Hypothalamus (tissue), 51 donors: ENCODE measurements at regions not wholly inside any gene's neighbourhood (a gene's known extent, or its start where the extent isn't known, plus 50 kb on each side); places are given as distances from the start of the nearest gene placed in this dataset.

ENCODE experiments used
- DNase-seq, 51 donors: peaks; one replicate each; lab custom pipeline; 2025; lab: John Stamatoyannopoulos, UW

DNA sequence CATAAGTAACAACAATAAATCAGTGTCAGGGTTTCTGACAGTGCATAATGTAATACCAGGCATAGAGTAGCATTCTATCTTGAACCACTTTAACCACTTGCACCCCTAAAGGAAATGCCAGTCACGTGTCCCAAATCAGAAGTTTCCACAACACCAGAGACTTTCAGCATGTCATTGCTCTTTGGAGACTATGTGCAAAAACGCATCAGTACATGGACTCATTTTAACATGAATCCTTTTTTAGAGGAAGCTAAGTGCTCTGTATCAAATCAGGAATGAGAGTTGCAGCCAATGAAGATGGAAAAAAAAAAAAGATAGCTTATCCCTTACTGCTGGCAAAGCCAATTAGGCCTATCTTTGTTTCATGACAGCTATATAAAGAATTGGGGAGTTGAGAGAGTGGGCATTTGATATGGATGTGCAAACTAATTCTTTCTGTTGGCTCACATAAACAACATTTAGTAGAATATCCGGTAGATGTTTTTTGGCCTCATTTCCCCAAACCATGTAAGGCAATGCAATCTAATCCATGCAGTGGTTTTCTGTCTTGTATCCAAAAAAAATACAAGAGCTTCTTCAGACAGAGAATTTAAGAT lies 353.1 kb downstream of the IRS1 start:
- no peak for DNase-seq

DNA sequence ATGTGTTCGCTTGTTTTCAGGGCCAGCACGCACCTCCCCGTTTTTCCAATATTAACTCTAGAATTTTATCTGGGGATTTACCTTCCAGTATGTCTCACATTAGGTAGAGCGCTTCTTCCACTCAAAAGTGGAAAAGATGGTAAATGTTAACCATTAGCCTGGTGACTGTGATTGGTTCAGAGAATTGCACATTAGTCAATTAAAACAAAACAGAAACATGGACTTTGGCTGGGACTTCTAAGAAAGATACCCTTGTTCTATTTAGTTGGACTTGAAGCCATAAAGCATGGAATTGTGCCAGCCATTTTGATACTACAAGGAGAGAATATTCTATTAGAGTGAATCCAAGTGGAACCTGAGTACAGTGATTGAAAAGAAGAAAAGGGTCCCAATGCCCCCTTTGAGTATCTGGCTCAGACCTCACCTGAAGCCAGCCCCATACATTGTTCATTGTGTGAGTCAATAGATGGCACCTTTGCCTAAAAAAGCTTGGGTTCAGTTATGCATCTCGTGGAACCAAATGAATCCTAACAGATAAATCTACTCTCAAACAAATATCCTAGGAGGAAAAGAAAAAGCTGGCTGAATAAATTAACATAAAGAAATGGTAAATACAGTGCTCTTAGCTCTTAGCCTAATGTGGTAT lies 354.3 kb downstream of the IRS1 start:
- no peak for DNase-seq

- no peak for DNase-seq
Observed at GRCh38 chr2:226443112-226443511, 356.5 kb downstream of the IRS1 start.

DNA sequence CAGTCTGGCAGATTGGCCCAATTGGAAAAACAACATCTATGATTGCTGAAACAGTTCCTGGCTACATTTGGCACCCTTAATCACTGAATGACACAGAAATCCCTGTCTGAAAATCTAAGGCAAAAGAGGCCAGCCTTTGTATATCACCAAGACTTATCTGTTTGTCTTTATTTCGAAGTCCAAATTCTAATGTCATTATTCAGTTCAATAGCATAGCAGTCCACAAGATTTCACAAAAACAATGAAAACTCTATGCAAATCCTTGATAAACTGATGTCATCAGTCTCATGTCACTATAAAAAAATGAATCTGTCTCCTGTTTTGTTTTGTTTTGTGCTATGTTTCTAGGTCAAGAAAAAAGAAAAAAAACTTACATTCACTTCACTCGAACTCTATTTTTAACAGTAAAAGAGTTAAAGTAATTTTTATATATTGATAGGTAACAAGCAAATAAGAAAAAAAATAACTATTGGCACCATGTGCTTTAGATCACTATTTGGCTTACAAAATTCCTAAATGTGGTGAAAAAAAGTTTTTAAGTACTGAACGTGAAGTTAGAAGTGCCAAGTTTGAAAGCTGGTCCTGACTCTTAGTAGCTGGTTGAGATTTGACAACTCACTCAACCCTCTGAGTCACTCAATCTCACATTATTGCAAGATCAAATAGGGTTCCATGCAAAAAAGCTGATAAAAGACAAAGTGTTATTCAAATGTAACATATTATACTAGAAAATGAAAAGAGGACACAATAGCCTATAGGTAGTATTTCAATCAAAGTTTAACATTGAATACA lies 359.3 kb downstream of the IRS1 start:
- DNase-seq: no peak

GRCh38 chr2:226439337-226439736 lies 360.3 kb downstream of the IRS1 start:
- no peak for DNase-seq

- DNase-seq: no peak
Observed at GRCh38 chr2:226435146-226435545, 364.5 kb downstream of the IRS1 start.

GRCh38 chr2:226434702-226435101 lies 364.9 kb downstream of the IRS1 start:
- DNase-seq: no peak

GRCh38 chr2:226431288-226431948 lies 368.2 kb downstream of the IRS1 start:
- no peak for DNase-seq

DNA sequence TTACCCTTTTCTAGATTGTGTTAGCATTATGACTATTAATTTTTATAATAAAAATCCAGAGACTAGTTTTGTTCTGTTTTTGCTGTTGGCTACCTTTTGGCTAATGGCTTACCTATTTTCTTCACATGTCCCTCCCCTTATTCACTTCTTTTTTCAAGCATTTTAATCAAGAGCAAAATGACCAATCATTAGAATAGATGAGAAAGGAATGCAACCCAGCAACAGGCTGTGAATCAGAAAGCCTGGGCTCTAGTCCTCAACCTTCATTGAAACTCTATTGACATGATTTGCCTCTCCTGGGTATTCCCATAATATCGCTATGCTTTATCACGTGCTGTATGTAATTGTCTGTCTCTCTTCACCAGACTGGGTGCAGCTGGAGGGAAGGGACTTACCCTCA lies 370.1 kb downstream of the IRS1 start:
- no peak for DNase-seq

DNA sequence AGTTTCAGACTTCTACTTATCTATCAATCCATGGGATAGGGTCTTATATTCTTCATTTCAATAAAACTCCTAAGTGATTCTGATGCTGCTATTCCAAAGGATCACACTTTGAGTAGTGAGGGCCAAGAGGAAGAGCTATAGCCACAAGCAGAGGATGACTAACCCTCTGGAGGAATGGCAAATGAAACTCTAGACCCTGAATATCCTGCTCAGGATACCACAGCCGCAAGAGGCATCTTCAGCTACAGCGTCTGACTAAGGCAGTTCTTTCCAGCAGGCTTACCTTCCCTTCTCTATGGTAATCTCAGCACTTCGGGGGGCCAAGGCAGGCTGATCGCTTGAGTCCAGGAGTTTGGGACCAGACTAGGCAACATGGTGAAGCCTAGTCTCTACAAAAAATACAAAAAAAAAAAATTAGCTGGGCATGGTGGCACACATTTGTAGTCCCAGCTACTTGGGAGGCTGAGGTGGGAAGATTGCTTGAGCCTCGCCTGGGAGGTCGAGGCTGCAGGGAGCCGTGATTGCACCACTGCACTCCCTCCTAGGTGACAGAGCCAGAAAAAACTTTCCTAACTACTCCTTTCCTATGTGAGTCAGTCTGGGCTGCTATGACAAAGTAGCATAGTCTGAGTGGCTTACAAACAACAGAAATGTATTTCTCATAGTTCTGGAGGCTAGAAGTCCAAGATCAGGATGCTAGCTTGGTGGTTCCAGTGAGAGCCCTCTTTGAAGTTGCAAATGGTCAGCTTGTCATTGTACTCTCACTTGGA lies 371.9 kb downstream of the IRS1 start:
- no peak for DNase-seq

DNA sequence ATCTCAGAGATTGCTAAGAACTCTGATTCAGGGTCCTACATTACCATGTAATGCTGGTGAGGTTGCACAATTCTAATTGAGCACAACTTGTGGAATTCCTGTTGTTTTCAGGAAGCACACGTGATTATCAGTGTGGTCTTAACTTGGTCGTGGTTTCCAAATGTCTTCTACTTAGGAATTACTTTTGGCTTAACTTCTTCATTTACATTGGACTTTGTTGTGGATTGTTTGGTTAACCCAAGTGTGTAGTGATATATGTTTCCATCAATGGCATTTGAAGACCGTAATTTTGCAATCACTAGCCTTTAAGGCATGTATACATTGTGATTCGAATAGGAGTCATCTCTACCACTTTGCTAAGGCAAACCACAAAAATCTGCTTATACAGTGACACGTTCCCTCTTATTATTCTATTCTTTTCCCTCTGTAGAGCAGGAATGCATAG lies 373.3 kb downstream of the IRS1 start:
- no peak for DNase-seq

GRCh38 chr2:226424971-226425370 lies 374.6 kb downstream of the IRS1 start:
- no peak for DNase-seq

GRCh38 chr2:226423498-226423960 lies 376.1 kb downstream of the IRS1 start:
- peak in 27 of 51 donors; percentile 1 to 56 (median 7) for DNase-seq

DNA sequence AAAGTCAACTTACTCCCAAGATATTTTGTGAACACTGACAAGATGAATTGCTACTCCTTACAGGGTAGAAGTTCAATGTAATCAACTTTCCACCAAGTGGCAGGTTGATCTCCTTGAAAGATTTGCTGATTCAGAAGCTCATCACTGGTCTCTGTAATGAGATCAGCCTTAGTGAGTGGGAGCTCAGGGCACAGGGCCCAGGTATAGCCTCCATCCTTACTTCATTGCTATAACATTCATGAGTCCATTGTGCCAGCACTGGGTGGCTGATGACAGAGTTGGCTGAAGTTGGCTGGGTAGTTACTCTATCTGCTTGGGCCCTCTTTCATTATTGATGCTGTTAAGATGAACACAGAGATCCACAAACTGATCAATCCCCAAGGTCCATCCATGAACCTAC lies 379.0 kb downstream of the IRS1 start:
- no peak for DNase-seq

GRCh38 chr2:226418521-226418920 lies 381.1 kb downstream of the IRS1 start:
- no peak for DNase-seq

- no peak for DNase-seq
Observed at GRCh38 chr2:226414335-226414734, 385.3 kb downstream of the IRS1 start.

DNA sequence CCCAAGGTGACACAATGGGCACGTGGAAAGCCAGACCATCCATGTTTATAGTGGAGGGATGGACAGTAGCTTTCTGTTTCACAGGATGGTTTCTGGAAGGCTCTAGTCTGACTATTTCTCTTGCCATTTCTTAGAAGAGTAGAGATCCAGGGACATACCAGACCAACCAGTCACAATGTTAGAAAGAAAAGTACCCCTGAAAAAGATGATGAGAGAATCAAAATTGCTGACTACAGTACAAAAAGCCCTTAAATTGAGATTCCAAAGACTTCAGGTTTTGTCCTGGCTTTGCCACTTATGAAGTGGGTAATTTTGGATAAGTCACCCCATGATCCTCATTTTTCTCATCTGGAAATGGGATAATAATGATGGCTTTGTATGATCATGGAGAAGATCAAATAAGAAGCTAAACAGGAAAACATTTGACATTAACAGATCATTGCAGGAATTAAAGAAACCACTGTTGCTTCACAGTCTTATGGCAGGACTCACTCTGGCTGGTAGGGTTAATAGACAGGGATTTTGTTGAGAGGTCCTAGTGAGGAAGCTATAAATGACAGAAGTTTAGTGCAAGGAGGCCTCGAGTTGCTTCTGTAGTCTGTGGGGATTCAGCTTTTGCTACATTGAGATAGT lies 386.0 kb downstream of the IRS1 start:
- no peak for DNase-seq

- no peak for DNase-seq
Observed at GRCh38 chr2:226411727-226412360, 387.8 kb downstream of the IRS1 start.

DNA sequence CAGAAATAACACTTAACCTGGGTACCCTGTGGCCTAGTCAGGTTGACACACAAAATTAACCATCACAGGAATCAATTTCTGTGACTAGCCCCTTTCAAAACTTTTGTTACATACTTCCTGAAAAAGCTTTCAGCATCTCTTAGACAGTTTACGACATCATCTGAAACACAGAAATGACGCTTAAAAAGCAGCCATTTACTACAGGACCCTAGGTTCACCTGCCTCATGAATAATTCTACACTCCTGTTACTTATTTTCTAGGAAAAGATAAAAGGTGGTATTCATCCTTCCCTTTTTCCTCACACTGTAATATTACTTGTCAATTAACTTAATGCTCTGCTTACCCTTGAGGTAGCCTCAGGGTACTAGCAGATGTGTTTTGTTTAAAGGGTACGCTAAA lies 388.4 kb downstream of the IRS1 start:
- DNase-seq: no peak
